Hematopoietic multipotent progenitor cell treated with erythropoietin and hydrocortisone succinate and interleukin-3 and kit ligand, for 8 days (in vitro differentiated cells): ENCODE measurements at regions not wholly inside any gene's neighbourhood (a gene's known extent, or its start where the extent isn't known, plus 50 kb on each side); places are given as distances from the start of the nearest gene placed in this dataset.

Source experiments
- DNase-seq: peaks from one replicate; pipeline ENCODE4 v3.0.0-alpha.2; 2015

DNA sequence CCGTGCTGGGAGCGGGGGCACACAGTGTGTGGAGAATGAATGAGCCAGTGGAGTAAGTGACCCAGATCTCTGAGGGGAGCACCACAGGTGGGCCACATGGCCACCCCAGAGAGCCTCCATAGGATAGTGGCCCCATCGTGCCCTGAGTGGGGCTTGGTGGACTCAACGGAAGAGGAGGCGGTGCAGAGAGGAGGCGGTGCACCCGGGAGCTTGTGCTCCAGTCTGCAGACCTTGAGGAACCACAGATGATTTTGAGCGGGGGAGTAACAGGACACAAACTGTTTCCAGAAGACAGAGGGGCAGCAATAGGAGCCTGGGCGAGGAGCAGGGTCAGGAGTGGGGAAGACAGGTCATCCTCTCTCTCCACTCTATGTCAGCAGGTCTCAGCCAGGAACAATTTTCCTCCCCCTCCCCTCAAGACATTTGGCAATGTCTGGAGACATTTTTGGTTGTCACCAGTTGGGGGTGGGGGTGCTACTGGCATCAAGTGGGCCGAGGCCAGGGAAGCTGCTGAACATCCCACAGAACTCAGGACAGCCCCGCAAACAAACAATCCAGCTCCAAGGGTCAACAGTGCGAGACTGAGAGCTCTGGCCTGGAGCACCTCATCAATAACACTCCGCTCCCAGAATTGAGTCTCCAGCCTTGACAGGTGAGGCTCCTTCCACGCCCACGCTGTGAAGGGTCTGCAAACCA is 182.2 kb downstream of the USP12 start:
- DNase-seq: no peak

- DNase-seq: no peak
These were observed 183.4 kb downstream of the USP12 start for GRCh38 chr13:26988059-26988769.

DNA sequence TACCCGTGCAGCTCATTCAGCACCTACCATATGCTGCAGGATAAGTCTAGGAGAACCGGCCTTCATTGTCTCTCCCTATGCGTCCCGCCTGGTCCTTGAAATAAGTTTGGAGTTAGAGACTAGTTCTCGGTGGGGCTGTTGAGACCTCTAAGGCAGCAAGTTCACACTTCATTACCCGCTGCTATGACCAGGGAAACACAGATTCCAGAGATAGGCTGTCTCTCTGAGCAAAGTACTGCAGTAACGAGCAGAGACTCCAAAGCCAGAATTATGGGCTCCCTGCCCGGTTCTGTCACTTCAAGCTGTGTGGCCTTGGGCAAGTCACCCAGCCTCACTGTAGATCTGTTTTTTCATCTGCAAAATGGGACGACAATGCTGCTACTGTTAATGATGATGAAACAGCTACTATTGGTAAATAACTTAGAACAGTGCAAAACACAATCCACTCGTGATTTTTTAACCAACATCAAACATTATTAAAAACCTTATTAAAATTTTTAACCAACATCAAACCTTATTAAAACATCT is 184.1 kb downstream of the USP12 start:
- DNase-seq: no peak

GRCh38 chr13:26985285-26985878 is 186.2 kb downstream of the USP12 start:
- peak; percentile 91 for DNase-seq

DNA sequence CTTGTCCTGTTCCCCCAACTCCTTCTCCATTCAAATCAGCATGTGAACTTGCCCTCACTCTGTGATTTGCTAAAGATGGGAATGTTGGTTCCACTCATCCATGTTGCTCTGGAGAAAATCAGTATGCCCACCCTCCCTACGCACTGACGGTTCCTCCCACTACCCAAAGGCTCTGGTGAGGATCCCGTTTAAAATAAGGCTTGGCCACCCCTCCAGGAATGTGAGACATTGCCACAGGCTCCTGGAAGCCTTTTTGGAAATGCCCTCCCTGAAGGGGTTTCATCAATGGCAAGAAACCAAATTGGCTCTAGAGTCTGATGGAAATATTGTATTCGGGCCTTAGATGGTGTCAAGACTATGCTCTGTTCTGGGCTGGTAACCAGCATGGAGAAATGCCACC is 187.3 kb downstream of the USP12 start:
- no peak for DNase-seq

GRCh38 chr13:26983543-26984320 is 187.9 kb downstream of the USP12 start:
- DNase-seq: peak; percentile 33

DNA sequence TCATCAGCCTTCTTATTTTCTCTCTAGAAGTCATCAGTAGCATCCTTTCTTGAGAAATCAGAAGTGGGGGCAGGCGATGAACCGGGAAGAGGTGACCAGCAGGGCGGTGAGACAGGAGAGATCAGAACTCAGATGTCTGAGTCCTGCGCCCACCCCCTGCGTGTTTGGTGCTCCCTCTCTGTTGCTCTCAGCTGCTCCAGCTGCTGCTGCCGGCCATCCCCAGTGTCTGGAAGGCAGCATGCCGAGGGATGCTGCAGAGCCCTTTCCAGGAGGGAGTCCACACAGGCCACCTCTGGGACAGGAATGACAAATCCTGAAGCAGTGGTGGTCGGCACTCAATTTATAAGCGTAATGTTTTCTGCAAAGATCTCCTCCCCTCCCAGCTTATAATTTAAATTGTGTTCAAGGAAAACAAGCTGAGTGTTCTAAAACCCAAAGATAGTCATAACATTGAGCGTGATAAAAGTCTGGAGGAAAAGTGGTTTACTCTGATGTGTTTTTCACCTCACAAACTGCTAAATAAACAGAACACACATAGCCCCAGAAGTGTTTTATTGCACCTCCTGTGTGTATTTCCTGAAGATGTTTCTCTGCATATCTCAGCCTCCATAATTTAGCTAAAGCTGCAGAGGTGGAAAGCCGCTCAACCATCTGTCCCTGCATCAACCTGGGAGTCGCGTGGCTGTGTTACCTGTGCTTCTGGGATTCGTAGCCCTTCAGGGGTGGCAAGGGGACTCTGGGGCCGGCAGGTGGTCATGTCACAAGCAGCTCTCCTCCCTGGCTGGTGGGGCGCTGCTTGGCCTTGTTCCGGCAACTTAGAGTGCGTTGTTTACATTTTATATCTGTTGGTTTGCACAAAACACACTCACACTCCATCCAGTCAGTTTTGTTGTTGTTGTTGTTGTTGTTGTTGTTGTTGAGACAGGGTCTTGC is 191.2 kb downstream of the USP12 start:
- DNase-seq: no peak

DNA sequence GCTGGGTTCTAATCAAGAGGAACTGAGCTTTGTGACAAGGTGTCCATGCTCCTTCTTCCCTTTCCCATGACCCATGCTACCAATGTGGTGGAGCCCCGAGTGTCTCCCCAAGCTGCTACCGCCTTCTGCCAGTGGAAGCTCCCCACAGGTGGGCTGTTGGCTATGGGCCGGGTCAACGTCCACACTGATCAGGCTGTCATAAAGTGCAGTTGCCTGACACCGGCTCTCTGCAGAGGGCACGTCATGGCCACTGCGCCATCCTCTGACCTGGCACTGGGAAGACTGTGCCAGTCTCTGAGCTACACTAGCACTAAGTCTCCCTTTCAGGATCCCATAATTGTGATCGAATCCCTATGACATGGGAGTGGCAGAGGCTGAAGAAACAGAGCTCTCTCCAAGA is 192.3 kb downstream of the USP12 start:
- DNase-seq: no peak

DNA sequence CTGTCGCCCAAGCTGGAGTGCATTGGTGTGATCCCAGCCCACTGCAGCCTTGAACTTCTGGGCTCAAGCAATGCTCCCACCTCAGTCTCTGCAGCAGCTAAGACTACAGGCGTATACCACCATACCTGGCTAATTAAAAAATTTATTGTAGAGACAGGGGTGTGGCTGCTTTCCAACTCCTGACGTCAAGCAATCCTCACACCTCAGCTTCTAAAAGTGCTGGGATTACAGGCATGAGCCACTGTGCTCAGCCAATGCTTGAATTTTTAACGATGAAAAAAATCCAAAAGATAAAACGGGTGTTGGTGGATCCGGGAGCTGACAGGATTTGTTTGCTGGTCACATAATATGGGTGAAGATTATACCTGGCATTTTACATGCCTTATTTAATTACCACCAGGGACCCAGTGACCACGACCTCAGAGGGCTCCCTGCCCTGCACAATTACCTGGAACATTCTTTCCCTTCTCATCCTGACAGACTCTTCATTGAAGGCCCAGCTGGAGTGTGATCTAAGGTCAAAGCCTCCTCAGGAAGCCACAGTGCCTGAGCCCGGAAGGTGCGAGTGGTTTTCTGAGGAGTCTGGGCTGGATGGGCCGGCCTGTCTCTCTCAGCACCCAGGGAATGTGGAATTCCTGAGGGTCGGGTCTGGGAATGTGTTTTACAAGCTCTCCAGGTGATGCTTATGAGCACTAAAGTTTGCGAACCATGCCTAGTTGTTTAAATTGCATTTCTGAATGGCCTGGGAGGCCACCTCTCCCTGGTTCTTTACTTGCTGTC is 193.3 kb downstream of the USP12 start:
- no peak for DNase-seq

DNA sequence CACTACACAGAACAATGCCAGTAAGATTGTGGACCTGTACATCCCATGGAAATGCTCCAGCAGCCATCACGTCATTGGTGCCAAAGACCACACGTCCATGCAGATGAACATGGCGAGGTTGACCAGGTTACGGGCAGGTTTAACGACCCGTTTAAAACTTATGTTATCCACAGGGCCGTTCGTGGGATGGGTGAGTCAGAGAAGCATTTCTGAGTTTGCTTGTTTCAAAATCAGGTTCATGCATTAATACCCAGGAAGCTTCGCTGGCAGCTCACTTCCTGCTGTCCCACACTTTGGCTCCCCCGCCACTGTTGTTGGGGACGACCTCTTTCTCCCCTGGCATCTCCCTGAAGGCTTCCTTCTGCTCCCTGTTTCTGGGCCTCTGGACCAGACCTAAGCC is 194.1 kb downstream of the USP12 start:
- no peak for DNase-seq

GRCh38 chr13:26976313-26976712 is 195.3 kb downstream of the USP12 start:
- peak; percentile 83 for DNase-seq

DNA sequence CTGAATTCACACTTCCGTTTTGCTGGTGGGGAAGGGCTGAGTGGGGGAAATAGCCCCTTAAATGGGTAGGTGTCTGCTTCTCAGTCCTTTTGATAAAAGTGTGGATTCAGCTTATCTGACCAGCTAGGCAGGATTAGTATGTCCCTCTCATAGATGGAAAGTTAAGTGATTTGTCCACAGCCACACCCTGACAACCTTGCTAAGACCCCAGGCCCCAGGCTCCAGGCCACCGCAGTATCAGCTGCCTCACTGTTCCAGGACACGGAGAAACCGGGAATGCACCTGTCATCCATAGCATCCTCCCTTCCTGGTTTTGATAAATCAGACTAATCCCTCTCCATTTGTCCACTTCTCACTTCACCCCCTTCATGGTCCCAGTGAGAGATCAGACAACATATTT is 197.7 kb downstream of the USP12 start:
- DNase-seq: no peak

DNA sequence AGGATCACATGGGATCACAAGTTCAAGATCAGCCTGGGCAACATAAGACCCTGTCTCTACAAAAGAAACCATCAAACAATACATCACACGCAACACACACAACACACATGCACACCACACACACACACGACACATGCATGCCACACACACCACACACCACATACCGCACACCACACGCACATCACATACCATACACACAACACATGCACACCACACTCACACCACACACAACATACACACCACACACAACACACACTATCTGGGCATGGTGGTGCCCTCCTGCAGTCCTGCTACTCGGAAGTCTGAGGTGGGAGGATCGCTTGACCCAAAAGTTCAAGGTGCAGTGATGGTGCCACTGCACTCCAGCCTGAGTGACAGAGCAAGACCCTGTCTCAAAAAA is 198.3 kb downstream of the USP12 start:
- no peak for DNase-seq

- DNase-seq: peak; percentile 70
These were observed 199.4 kb downstream of the USP12 start for GRCh38 chr13:26971990-26972887.

- no peak for DNase-seq
These were observed 202.9 kb downstream of the USP12 start for GRCh38 chr13:26968431-26969341.

DNA sequence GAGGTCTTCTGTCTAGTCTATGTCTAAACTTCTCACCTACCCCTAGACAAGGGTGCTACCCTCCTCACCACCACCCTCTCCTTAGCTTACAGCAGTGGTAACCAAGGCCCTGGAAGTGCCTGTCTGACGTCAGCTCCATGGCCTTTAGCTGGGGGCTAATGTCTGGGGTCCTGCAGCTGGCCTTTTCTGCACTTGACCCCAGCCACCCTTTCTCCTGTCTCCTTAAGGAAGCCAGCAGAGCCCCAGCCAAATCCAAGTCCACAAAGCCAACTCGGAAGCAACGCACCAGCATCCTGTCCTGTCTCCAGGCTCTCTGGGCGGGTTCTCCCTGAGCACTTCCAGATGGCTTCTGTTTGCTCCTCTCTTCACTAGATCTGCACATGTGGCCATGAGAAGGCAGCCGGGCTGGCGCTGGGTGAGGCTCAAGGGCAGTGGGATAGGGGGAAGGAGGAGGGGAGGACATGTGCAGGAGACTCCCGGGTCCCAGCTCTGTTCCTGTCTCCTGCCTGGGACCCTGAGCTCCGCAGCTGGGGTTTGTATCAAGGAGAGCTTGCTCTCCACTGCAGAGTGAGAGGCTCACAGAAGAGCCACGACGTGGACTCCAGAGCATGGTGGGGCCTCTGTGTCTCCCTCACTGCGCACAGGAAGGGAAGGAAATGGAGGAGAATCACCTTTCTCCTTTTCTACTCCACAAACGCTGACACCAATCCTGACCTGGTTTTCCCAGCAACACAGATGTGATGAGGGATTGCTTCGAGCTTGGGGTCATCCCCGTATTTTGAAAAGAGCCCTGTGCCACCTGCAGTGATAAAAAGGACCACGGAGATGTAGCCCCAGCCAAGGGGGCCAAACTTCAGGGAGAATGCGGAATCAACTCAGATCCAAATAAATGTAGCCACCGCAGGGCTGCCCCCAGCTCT is 204.2 kb downstream of the USP12 start:
- DNase-seq: no peak

- DNase-seq: no peak
These were observed 204.9 kb downstream of the USP12 start for GRCh38 chr13:26966701-26967080.
